Duodenal mucosa (tissue), 2 donors: ENCODE measurements at regions not wholly inside any gene's neighbourhood (a gene's known extent, or its start where the extent isn't known, plus 50 kb on each side); places are given as distances from the start of the nearest gene placed in this dataset.
A peak's percentile ranks its signal among the peaks of the same experiment; 100 is the strongest.
"Not testable (repeated sequence)": the region's sequence is repeated elsewhere in the genome, so short reads cannot be mapped to it uniquely, and the experiment has no call there.

Source experiments
- H3K27ac ChIP-seq: one replicate; pipeline ENCODE4 v1.7.0; 2013; ENCODE audit warnings: low read depth, low read length
- H3K27me3 ChIP-seq, 2 donors: one replicate each; pipeline ENCODE4 v1.7.0; 2013; ENCODE audit warnings: low read length in 2 of 2, control low read depth in 1 of 2; ENCODE audit not compliant: insufficient read depth in 2 of 2, control insufficient read depth in 1 of 2
- H3K36me3 ChIP-seq, 2 donors: one replicate each; pipeline ENCODE4 v1.7.0; 2013; ENCODE audit warnings: low read length in 2 of 2, control low read depth in 1 of 2; ENCODE audit not compliant: insufficient read depth in 2 of 2, control insufficient read depth in 1 of 2
- H3K4me1 ChIP-seq, 2 donors: one replicate each; pipeline ENCODE4 v1.7.0; 2013; ENCODE audit warnings: low read length in 2 of 2, control low read depth in 1 of 2; ENCODE audit not compliant: insufficient read depth in 2 of 2, control insufficient read depth in 1 of 2
- H3K4me3 ChIP-seq, 2 donors: one replicate each; pipeline ENCODE4 v1.7.0; 2013; ENCODE audit warnings: low read length in 2 of 2, low read depth in 1 of 2
- H3K9ac ChIP-seq, 2 donors: one replicate each; pipeline ENCODE4 v1.7.0; 2013; ENCODE audit warnings: low read length in 2 of 2, low read depth in 1 of 2
- H3K9me3 ChIP-seq, 2 donors: one replicate each; pipeline ENCODE4 v1.7.0; 2013; ENCODE audit warnings: low read length in 2 of 2, control low read depth in 1 of 2; ENCODE audit not compliant: control insufficient read depth in 1 of 2

- not testable (repeated sequence) for H3K4me3 ChIP-seq, H3K36me3 ChIP-seq, H3K4me1 ChIP-seq, H3K27ac ChIP-seq, H3K27me3 ChIP-seq, H3K9ac ChIP-seq, H3K9me3 ChIP-seq
Measured at GRCh38 chr3:125910851-125911250, 58.1 kb upstream of the ROPN1B start.

- Histone ChIP-seq H3K9ac (peak overlapping the region; percentile 59 to 75), H3K27ac (peak overlapping the region; percentile 81), H3K4me3 (peak overlapping the region; percentile 35 to 65)
- not testable (repeated sequence) for H3K36me3 ChIP-seq, H3K4me1 ChIP-seq, H3K9me3 ChIP-seq, H3K27me3 ChIP-seq
Measured at GRCh38 chr3:125914608-125915436, 54.2 kb upstream of the ROPN1B start.

GRCh38 chr3:125915437-125915787, 53.6 kb upstream of the ROPN1B start:
- not testable (repeated sequence) for H3K4me1 ChIP-seq, H3K9me3 ChIP-seq, H3K27me3 ChIP-seq, H3K36me3 ChIP-seq
- peak overlapping the region; percentile 35 to 65 for H3K4me3 ChIP-seq
- H3K27ac ChIP-seq: peak overlapping the region; percentile 81
- peak overlapping the region; percentile 59 to 75 for H3K9ac ChIP-seq

- peak overlapping the region; percentile 81 for H3K27ac ChIP-seq
- peak overlapping the region; percentile 59 to 75 for H3K9ac ChIP-seq
- not testable (repeated sequence) for H3K36me3 ChIP-seq, H3K9me3 ChIP-seq, H3K4me1 ChIP-seq, H3K27me3 ChIP-seq
- H3K4me3 ChIP-seq: peak overlapping the region in 1 of 2 donors; percentile 65
Measured at GRCh38 chr3:125915792-125916375, 53.1 kb upstream of the ROPN1B start.

- peak overlapping the region; percentile 59 to 64 for H3K9ac ChIP-seq
- no peaks in the 10 kb centered on the region for H3K36me3 ChIP-seq
- H3K4me3 ChIP-seq: peak overlapping the region; percentile 68 to 73
- peak overlapping the region; percentile 44 for H3K27ac ChIP-seq
- no peaks in the 10 kb centered on the region for H3K27me3 ChIP-seq
- no peaks in the 10 kb centered on the region for H3K9me3 ChIP-seq
- peaks cover 0 to 4% of the 10 kb centered on the region in 2 donors for H3K4me1 ChIP-seq
Measured at GRCh38 chr3:125916376-125916978, 52.5 kb upstream of the ROPN1B start.

GRCh38 chr3:125917020-125917549, 51.9 kb upstream of the ROPN1B start:
- H3K27me3 ChIP-seq, H3K36me3 ChIP-seq, H3K4me1 ChIP-seq, H3K9me3 ChIP-seq: not testable (repeated sequence)
- peak overlapping the region; percentile 68 to 73 for H3K4me3 ChIP-seq
- peak overlapping the region; percentile 44 for H3K27ac ChIP-seq
- peak overlapping the region; percentile 59 to 64 for H3K9ac ChIP-seq

GRCh38 chr3:125918024-125918423, 51.0 kb upstream of the ROPN1B start:
- H3K4me3 ChIP-seq, H3K9me3 ChIP-seq, H3K27ac ChIP-seq: not testable (repeated sequence)

GRCh38 chr3:125918451-125918850, 50.5 kb upstream of the ROPN1B start:
- not testable (repeated sequence) for H3K9me3 ChIP-seq, H3K27me3 ChIP-seq, H3K4me3 ChIP-seq, H3K36me3 ChIP-seq, H3K9ac ChIP-seq, H3K27ac ChIP-seq, H3K4me1 ChIP-seq

More at GRCh38 chr3:125918024-125918423, 51.0 kb upstream of the ROPN1B start:
- not testable (repeated sequence) for H3K27me3 ChIP-seq, H3K4me1 ChIP-seq, H3K9ac ChIP-seq, H3K36me3 ChIP-seq

- H3K27me3 ChIP-seq, H3K4me3 ChIP-seq, H3K27ac ChIP-seq, H3K4me1 ChIP-seq, H3K9me3 ChIP-seq, H3K36me3 ChIP-seq, H3K9ac ChIP-seq: not testable (repeated sequence)
Measured at GRCh38 chr3:125918866-125919265, 50.1 kb upstream of the ROPN1B start.
